Stimulated activated CD4-positive, alpha-beta T cell treated with anti-CD3 and anti-CD28 coated beads, Interleukin-4, amount 100 ng/mL, for 4 hours (primary cell): ENCODE measurements at regions not wholly inside any gene's neighbourhood (a gene's known extent, or its start where the extent isn't known, plus 50 kb on each side); places are given as distances from the start of the nearest gene placed in this dataset.
"Not testable (repeated sequence)": the region's sequence is repeated elsewhere in the genome, so short reads cannot be mapped to it uniquely, and the experiment has no call there.

Experiments
- DNase-seq, 2 experiments: peaks; one replicate each; pipeline ENCODE4 v3.0.0-alpha.2; 2020

DNA sequence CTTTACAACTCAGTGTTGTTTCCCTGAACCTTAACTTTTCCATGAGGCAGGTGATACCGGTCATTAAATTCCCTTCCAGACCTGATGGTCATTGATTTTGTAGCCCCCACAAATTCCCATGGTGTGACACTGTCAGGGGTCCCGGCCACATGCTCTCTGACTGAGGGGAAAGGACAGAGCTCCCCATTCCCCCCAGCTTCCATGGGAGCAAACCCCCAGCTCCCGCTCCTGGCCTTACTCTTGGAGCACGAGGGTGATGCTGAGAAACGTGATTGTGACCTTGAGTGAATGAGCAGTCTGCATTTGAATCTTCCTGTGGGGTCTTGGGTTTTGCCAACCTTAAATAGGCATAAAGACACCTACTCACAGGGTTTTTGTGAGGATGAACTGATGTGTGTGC, 366.8 kb downstream of the RPS6KC1 start:
- DNase-seq = no peak

DNA sequence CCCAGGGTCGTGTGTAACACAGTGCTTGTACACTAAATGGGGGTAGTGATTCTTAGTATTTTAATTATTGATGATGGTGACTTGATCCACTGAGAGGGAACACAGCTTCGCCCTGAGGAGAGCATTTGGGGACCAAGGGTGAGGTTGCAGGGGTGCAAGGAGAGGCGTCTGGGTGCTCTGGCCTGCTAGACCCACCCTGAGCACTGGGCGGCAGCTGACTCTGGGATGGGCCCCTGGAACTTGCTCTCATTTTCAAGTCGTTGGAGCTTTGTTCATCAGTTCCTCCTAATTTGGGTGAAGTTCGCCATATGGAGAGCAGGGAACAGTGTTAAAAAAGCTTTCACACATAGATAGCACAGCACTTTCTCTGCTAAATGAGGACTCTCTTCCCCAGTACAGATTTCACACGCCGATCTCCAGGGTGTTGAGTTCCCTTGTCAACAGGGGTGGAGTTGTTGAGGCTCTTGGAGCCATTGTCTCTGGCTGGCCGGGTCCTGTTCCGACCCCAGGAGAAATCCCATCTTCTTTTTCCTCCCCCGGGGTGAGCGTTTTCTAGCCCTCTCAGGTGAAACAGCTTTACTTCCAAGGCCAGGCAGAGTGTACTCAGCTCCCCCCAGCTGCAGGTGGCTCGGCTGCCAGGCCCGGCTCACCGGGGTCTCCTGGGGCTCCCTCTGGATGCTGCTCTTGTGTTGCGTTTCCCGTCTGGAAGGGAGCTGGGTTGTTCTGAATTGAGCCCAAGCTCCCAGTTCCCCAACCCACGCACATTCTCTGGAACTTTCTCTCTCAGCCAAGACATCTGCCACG, 367.4 kb downstream of the RPS6KC1 start:
- DNase-seq = no peak

DNA sequence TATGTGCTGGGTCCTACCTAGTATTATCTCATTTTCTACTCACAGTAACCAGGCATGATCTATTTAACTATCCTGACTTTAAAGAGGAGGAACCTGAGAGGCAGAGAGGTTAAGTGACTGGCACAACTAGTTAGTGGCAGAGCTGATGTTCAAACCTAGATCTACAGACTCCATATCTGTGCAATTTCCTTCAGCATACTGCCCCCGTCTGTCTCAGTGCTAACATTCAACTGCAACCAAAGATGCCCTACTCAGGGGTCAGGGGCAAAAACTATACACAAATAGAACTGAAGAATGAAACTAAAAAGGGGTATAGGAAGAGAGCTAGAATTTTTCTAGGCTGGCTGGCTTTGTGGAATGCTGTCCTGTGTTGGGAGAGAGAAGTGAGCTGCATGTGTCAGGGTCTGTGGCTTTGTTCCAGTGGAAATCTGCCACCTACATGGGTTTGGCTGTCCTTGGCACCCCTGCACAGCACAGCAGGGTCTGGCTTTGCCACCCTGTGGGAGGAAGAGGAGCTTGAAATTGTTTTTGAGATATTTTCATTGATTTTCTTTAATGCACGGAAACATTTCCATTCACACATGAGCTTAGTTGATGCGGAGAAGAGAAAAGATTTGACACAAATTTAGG, 368.5 kb downstream of the RPS6KC1 start:
- DNase-seq = no peak

DNA sequence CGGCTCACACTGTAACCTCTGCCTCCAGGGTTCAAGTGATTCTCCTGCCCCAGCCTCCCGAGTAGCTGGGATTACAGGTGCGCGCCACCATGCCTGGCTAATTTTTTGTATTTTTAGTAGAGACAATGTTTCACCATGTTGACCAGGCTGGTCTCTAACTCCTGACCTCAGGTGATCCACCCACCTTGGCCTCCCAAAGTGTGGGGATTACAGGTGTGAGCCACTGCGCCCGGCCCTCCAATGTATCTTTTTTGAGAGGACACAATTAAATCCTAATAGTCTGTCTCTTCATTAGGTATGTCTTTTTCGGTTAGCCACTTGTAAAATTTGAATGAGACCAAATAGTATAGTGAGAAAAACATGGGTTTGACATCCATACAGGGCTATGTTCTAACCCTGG, 370.1 kb downstream of the RPS6KC1 start:
- not testable (repeated sequence) for DNase-seq

DNA sequence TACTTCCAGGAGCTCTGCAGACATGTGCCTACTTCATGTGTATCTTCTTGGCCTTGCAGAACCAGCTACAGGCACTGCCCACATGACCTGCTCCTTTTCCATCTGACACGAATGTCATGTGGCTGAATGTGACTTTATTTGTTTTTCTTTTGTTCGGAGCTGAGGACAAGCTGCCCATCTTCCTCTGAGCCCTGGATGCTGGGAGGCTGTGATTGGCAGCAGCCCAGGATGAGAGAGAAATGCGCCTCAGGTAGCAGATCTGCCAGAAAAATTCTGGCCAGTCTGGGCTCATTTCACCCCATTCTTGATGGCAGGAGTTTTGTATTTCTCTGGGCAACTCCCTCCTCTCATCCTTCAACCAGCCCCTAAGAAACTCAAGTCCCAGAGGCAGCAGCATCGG, 372.0 kb downstream of the RPS6KC1 start:
- no peak for DNase-seq

DNA sequence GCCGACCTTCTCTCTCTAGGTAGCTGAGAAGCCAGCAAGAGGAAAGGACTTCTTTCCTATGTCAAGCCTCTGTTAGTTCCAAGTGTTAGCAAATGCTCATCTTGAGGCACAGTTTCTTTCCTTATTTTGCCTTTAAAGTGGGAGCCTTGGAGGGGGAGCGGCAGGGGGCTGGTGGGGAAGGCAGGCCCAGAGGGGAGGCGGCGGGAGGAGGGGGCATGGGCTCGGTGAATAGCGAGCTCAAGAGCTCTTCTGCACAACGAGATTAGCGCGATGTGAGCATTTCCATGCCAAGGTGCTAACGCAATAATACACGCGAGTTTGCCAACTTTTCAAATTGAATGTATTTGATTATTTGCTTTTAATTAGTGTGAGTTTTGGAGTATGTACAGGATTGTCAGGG, 372.6 kb downstream of the RPS6KC1 start:
- DNase-seq = no peak

DNA sequence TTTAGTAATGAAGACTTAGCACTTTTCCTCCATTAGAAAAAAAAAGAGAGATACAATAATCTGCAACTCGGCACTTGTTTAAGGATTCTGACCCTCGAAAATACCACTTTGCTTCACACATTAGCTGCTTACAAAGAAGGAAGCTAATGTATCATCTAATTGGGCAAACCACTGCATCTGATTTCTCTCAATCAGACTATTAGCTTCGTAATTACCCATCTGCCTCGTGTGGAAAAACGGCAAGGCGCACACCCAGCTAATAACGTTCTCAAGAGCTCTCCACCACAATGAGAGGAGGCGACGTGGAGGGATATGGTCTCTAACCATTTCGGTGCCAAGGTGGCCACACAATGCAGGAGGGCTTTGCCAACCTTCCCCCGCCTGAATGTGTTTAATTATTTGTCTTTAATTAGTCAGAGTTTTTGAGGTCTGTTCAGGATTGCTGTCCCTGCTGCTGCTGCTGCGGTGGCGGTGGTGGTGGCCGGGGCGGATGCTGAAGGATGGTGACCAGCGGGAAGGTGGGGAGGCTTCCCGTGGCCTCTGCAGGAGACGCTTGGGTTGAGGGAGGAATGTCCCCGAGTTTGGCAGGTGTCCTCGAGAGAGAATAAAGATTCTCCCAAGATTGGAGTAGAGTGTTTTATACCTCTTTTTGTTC, 374.5 kb downstream of the RPS6KC1 start:
- no peak for DNase-seq

DNA sequence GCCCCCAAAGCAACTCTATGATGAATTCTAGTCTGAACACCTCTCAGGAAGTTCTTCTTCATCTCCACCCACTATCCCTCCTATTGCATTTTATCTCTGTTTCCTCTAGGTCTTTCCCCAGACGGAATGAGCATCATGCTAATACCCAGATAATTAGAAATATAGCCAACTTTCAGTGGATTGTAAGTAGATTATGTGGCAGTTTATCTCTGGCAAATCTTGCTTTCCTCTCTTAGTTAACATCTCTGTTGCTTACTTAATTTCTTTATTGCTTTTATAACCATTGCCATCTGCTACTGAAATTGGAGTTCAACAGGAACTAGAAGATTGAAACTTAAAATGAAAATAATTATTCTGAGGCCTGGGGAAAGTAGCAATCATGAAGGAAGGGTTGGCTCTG, 378.6 kb downstream of the RPS6KC1 start:
- DNase-seq = no peak

DNA sequence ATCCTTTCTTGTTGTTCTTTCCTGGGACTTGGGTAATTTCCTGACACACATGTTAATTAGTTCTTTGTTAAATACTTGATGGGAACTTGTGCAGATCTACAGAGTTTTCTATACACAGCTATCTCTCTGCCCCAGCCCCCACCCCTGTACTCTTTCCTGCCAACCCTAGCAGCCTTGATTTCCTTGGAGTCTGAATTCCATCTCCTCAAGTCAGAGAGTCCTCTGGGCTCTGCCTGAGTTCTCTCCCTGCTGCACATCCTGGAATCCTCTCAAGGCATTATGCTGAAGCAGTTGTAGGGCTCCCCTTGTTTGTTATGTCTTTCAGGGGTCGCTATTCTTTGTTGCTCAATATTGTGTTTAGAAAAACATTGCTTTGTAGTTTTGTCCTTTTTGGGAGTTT, 384.7 kb downstream of the RPS6KC1 start:
- DNase-seq = no peak

DNA sequence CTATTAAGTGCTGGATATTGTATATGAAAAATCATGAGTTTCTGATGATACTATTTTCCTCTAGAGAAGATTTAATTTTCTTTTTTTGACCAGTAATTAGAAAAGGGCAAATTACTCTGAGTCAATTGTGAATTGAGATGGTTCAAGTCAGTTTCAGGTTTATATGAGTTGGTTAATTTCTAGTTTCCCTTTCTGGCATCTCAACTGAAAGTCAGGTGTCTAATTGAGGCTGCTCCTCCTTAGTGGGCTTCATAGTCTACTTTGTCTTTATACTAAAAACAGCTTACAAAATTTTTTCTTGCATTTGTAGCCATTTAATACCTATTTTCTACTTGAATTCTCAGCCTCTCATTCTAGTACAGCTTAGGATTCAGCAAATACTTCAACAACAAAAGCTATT, 387.3 kb downstream of the RPS6KC1 start:
- no peak for DNase-seq

DNA sequence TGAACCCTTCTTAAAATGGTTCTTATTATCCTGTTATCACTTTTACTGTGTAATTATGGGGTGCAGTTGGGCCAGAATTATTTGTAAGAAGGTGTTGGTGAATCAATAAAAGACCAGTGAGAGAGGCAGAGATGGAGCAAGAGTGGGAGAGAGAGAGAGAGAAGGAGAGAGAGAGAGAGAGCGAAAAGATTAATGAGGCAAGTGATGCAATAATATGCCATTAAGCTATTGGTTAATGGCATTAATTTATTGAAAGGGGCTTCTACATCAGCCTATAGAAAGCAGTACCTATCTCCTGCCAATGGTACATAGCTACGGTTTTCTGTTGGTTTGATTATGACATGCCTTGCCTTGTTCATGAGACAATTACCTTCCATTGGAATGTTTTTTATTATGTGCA, 388.7 kb downstream of the RPS6KC1 start:
- DNase-seq = no peak

DNA sequence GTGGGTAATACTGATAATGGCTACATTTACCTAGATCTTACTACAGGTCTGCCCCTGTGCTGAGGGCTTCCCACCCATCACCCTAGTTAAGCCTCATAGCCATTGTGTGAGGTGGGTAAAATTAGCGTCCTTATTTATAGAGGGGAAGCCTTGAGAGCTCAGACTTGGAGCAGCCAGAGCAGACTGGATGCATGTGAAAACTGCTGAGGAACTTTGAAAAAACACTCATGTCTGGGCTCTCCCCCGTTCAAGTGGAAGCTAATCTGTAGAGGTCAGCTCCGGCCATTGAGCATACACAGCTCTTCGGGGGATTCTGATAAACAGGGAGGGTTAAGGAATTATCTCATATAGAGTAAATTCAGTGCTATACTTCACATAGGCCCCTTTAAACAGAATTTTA, 389.7 kb downstream of the RPS6KC1 start:
- DNase-seq = no peak

DNA sequence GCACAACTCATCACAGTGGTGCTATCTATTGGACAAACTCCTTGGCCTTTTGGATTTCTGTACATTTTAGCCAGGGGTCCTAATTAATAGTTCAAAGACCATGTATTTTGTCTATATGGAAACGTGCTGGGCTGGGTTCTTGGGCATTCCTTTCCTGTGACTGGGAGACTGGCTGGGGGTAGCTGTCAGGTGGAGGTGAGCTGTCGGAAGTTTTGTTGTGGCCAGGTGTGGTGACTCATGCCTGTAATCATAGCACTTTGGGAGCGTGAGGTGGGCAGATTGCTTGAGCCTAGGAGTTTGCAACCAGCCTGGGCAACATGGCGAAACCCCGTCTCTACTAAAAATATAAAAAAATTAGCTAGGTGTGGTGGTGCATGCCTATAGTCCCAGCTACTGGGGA, 392.4 kb downstream of the RPS6KC1 start:
- DNase-seq = no peak

DNA sequence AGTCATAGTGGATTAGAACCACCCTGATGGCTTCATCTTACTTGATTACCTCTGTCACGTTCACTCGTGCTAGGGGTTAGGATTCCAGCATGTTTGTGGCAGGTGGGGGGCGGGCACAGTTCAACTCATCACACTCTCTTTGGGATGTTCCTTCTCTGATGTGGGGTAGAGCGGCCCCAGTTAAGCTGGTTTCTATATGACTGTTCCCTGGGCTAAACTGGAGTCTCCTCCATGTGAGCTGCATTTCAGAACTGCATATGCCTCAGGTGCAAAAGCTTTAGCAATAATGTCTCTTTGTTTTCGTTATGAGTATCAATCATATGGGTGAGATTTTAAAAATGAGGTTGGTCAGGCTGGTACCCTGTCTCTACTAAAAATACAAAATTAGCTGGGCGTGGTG, 393.2 kb downstream of the RPS6KC1 start:
- DNase-seq = no peak

DNA sequence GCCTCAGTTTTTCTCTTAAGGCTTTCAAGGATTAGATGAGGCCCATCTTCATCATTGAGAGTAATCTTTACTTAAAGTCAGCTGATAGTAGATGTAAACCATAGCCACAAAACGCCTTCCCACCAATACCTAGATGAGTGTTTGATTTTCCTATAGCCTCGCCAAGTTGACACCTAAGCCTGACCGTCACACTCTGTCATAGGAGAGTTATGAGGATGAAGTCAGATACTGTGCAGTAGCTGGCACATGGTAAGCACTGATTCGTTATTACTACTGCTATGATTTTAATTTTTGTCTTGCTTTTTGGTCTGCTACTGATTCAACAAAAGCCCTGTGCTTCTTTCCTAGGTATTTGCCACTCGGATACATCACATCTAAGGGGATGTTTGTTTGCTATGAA, 395.5 kb downstream of the RPS6KC1 start:
- DNase-seq = no peak

DNA sequence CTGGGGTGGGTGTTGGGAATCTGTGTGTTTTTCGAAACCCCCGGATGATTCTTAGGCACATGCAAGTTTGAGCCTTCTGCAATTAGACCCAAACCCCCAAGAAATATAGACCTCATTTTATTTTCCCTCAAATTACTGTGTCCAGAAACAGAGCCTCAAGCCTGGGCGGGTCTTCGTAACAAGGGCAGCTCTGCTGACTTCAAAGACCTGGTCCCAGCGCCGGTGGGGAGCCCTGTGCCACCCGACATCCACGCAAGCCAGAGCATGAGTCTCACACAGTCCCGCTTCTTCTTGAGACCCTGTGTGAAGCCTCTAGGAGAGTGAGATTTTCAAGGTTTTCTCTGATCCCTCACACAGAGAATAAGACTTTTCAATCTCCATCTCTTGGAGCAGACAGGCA, 397.3 kb downstream of the RPS6KC1 start:
- no peak for DNase-seq

DNA sequence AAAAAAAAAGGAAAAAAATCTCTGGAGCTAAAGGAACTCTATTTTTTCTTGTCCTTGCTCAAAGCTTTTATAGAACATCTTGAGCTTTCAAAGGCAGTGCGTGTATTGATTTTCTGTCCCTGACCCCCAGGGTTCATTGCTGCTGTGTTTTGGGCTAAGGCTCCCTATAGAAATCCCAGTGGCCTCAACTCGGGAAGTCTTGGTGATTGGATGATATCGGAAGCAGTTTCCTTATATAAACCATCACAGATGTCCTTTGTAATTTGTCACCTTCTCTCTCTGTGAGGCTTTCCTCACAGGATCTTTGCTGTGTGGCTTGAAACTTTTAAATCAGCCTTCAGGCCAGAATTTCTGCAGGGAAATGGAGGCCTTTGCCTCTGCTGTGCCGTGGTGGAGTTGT, 397.7 kb downstream of the RPS6KC1 start:
- no peak for DNase-seq

DNA sequence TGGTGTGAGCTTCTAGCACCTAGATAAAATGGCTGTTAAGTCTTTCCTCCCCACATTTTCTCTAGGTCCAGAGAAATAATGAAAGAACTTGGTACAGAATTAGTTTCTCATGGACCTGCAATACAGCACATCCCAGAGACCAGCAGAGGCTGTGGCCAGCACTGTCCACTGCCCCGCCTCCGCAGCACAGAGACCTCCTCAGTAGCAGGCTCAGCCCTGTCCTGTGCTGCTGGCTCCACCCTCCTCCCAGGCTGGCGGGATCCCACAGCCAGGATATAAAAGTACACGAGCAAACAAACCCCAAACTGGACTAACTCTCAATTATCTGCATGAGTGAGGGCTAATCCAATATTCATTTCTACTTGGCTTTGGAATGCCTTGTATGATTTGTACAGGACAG, 401.5 kb downstream of the RPS6KC1 start:
- DNase-seq = no peak

DNA sequence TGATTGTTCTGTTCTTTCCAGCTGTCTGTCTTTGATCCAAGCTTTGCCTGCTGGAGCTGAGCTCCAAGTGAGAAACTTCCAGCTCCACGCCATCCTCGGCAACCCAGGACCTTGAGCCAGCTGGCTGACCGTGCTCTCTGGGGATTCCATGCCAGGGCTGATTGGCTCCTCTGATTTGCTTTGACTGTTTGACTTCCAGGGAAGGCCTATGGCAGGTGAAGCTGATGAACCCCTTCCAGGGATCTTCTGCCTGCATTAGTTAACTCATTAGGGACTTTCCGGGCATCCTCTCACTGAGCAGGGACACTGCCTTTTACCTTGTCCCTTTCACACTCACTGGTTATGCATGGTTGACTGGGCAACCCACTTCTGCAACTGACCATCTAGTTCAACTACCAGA, 406.1 kb downstream of the RPS6KC1 start:
- no peak for DNase-seq

DNA sequence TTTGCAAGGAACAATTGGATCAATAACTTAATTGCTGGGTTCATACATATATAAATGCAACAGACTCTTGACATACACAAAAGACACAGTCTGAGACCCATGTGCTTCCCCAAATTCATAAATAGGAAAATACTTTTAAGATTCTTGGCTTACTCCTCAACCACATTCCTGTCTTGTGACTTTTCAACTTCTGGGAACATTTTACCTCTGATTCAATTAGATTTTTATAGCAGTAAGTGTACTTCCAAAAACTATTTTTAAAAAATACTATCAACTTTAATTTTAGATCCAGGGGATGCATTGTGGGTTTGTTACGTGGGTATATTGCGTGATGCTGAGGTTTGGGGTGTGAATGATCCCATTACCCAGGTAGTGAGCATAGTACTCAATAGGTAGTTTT, 406.7 kb downstream of the RPS6KC1 start:
- no peak for DNase-seq

DNA sequence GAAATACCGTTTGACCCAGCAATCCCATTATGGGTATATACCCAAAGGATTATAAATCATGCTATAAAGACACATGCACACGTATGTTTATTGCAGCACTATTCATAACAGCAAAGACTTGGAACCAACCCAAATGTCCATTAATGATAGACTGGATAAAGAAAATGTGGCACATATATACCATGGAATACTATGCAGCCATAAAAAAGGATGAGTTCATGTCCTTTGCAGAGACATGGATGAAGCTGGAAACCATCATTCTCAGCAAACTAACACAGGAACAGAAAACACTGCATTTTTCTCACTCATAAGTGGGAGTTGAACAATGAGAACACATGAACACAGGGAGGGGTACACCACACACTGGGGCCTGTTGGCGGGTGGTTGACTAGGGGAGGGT, 411.3 kb downstream of the RPS6KC1 start:
- not testable (repeated sequence) for DNase-seq

DNA sequence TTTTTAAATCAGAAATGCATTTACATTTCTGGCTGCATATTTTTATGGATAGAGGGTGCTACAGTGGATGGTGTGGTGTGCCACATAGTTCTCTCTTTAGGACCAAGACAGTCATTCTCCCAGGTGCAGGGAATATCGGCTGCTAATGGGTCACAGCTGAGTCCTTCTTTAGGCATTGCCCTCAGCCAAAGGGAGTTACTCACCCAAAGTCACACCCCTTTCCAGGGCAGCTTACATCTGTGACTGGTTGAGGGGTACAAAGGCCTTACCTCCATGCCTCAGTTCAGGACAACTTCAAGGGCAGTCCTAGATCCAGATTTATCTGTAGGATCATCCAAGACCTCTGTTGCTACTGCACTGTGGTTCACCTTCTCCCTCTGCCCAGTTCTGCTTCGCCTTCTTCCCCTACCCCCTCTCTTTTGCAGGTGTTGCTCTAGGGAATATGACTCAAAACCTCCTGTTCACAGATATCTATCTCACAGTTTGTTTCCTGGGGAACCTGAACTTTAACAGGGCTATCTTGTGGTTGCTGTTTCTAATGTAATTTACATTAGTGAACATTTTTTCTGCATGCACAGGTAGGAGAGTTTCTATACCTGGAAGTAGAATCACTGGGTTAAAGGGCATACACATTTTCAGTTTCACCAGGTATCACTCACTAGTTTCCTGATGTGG, 413.9 kb downstream of the RPS6KC1 start:
- DNase-seq = no peak

DNA sequence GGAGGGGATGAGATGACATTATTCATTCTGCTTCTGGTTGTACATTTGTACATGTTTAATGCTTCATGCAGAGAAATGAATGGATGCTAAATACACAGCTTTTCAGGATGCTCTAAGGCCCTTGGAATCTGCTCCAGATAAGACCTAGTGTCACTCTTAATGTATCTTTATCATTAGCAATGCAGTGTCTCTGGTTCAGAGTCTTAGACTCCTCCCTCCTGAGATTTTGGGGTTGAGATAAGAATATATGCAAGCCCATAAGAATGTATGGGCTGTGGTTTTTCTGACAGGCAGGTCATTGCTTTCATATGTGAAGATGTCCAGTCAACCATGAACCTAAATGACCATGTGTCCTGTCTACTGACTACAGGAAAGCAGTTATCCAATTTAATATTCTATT, 415.5 kb downstream of the RPS6KC1 start:
- DNase-seq = no peak

DNA sequence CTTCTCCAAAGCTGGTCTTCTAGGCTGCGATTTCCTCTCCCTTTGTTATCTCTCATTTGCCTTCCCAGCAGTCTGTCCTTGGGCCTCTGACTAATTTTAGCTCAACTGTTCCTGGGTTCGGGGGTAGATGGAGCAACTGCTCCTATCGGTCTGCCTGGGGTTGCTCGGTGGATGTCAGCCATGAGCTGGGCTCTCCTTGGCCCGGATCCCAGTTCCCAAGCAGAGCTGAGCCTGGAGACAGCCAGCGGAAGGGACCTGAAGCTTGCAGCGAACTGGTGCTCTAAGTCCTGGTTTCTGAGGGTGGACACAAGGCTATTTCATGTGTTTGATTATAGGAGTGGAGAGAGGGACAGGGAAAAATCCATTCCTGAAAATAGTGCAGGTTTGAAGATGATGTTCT, 423.0 kb downstream of the RPS6KC1 start:
- no peak for DNase-seq
